Stomach (tissue), 4 donors: ENCODE measurements at regions not wholly inside any gene's neighbourhood (a gene's known extent, or its start where the extent isn't known, plus 50 kb on each side); places are given as distances from the start of the nearest gene placed in this dataset.

Source experiments
- POLR2A ChIP-seq, 4 donors: fragments of 450-650 bp; IDR thresholded peaks; one replicate each; pipeline ENCODE4 v1.6.1; 2016; ENCODE audit warnings: antibody characterized with exemption in 4 of 4, control low read depth in 2 of 4, mild to moderate bottlenecking in 1 of 4, moderate library complexity in 1 of 4
- POLR2AphosphoS5 ChIP-seq, 3 donors: sonication (generic); formaldehyde crosslinking; IDR thresholded peaks; one replicate each; pipeline ENCODE4 v1.6.1; 2016; ENCODE audit warnings: antibody characterized with exemption in 3 of 3
- TF ChIP-seq, protein P1 (sequence below), 7 experiments: fragments of 450-650 bp in 4 of 7; fragments of 200-600 bp in 3 of 7; sonication (generic) in 3 of 7; IDR thresholded peaks; one replicate each; pipeline ENCODE4 v1.5.1; 2016 to 2019; ENCODE audit warnings: antibody characterized with exemption in 7 of 7, control low read depth in 2 of 7, mild to moderate bottlenecking in 1 of 7

DNA sequence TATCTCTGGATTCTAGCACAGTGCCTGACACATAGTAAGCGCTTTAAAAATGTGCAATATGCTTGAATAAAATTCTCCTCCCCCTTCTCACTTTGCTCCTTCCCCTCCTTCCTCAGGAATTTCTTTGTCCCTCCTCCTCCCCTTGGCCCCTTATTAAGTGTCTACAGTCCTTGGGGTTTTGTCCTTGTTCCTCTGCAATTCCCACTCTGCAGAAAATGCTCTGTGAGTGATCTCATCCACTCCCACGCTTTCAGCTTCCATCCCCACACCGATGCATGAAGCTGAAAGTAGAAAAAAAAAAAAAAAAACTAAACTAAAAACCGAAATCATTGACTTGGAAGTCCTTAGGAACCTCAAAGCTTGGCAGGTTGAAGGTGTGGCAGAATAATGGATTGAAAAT, 273.6 kb downstream of the RRAGC start:
- TF ChIP-seq, protein P1, sequence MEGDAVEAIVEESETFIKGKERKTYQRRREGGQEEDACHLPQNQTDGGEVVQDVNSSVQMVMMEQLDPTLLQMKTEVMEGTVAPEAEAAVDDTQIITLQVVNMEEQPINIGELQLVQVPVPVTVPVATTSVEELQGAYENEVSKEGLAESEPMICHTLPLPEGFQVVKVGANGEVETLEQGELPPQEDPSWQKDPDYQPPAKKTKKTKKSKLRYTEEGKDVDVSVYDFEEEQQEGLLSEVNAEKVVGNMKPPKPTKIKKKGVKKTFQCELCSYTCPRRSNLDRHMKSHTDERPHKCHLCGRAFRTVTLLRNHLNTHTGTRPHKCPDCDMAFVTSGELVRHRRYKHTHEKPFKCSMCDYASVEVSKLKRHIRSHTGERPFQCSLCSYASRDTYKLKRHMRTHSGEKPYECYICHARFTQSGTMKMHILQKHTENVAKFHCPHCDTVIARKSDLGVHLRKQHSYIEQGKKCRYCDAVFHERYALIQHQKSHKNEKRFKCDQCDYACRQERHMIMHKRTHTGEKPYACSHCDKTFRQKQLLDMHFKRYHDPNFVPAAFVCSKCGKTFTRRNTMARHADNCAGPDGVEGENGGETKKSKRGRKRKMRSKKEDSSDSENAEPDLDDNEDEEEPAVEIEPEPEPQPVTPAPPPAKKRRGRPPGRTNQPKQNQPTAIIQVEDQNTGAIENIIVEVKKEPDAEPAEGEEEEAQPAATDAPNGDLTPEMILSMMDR (IDR thresholded peaks at IDR 0.05), result no peak
- TF ChIP-seq POLR2A (IDR thresholded peaks at IDR 0.05), result no peak
- no peak for TF ChIP-seq POLR2AphosphoS5 (IDR thresholded peaks at IDR 0.05)
